IMR-90 (cell line): ENCODE measurements at regions not wholly inside any gene's neighbourhood (a gene's known extent, or its start where the extent isn't known, plus 50 kb on each side); places are given as distances from the start of the nearest gene placed in this dataset.

Source experiments
- ATAC-seq: fragments of 200-7000 bp; cut with Tn5 transposase; 2 replicates; pipeline ENCODE4 v1.9.1; 2020; ENCODE audit warnings: low read depth, mild to moderate bottlenecking, moderate library complexity
- BruUV-seq: library from RNA; stranded (reverse); fragments of 400-500 nt; replicated peaks from 2 replicates; lab custom pipeline; 2021; lab: Mats Ljungman, UMichigan
- CTCF ChIA-PET: fragments of 300-600 bp; formaldehyde crosslinking; extraction: SDS; loops from one replicate; lab custom pipeline; 2021; ENCODE audit warnings: antibody characterized with exemption; lab: Yijun Ruan, JAX
- POLR2A ChIA-PET: fragments of 300-600 bp; sonication (Branson Sonifier 250); formaldehyde crosslinking; loops from one replicate; lab custom pipeline; 2022; ENCODE audit warnings: antibody characterized with exemption; ENCODE audit not compliant: unreplicated experiment; lab: Charles Lee
- DNase-seq: peaks from one replicate; pipeline ENCODE4 v3.0.0; 2013
- H2AFZ ChIP-seq: replicated peaks from 2 replicates; pipeline ENCODE3; 2013; ENCODE audit warnings: low read length, mild to moderate bottlenecking; ENCODE audit not compliant: poor library complexity
- H2AK5ac ChIP-seq: 2 replicates; pipeline ENCODE4 v1.6.1; 2013; ENCODE audit warnings: low read depth, low read length, inconsistent platforms
- H2AK9ac ChIP-seq: replicated peaks from 2 replicates; pipeline ENCODE3; 2013; ENCODE audit warnings: mild to moderate bottlenecking, low read depth, low read length, moderate library complexity; ENCODE audit not compliant: poor library complexity
- H2BK120ac ChIP-seq: 2 replicates; pipeline ENCODE4 v1.6.1; 2013; ENCODE audit warnings: low read depth, low read length, inconsistent platforms
- H2BK15ac ChIP-seq: 3 replicates; pipeline ENCODE4 v1.6.1; 2013; ENCODE audit warnings: low read depth, low read length, inconsistent platforms
- H2BK20ac ChIP-seq: 2 replicates; pipeline ENCODE4 v1.6.1; 2013; ENCODE audit warnings: low read depth, mild to moderate bottlenecking, inconsistent platforms, low read length, moderate library complexity
- H2BK5ac ChIP-seq: 2 replicates; pipeline ENCODE4 v1.6.1; 2013; ENCODE audit warnings: mild to moderate bottlenecking, low read depth, low read length, inconsistent platforms; ENCODE audit not compliant: poor library complexity, severe bottlenecking
- H3K14ac ChIP-seq: replicated peaks from 2 replicates; pipeline ENCODE4 v1.6.1; 2013; ENCODE audit warnings: low read depth, low read length, inconsistent platforms
- H3K18ac ChIP-seq: 2 replicates; pipeline ENCODE4 v1.6.1; 2013; ENCODE audit warnings: low read depth, low read length, control low read depth
- H3K23ac ChIP-seq: 2 replicates; pipeline ENCODE4 v1.6.1; 2013; ENCODE audit warnings: low read depth, low read length, inconsistent platforms
- H3K27ac ChIP-seq: 2 replicates; pipeline ENCODE4 v1.5.1; 2013; ENCODE audit warnings: mild to moderate bottlenecking, control low read depth, low read length; ENCODE audit not compliant: insufficient read depth
- H3K27me3 ChIP-seq: 2 replicates; pipeline ENCODE4 v1.6.1; 2013; ENCODE audit warnings: low read length; ENCODE audit not compliant: control insufficient read depth, insufficient read depth
- H3K36me3 ChIP-seq: 2 replicates; pipeline ENCODE4 v1.6.1; 2013; ENCODE audit warnings: low read length, mixed read lengths; ENCODE audit not compliant: control insufficient read depth, insufficient read depth
- H3K4ac ChIP-seq: 2 replicates; pipeline ENCODE4 v1.6.1; 2013; ENCODE audit warnings: low read depth, low read length, inconsistent platforms
- H3K4me1 ChIP-seq: 2 replicates; pipeline ENCODE4 v1.6.1; 2013; ENCODE audit warnings: low read length, mixed read lengths; ENCODE audit not compliant: control insufficient read depth, insufficient read depth
- H3K4me2 ChIP-seq: 2 replicates; pipeline ENCODE4 v1.6.1; 2013; ENCODE audit warnings: low read depth, mild to moderate bottlenecking, control low read depth, low read length, moderate library complexity
- H3K4me3 ChIP-seq: 2 replicates; pipeline ENCODE4 v1.5.1; 2013; ENCODE audit warnings: low read depth, mild to moderate bottlenecking, control low read depth, low read length, moderate library complexity; ENCODE audit not compliant: insufficient read depth
- H3K56ac ChIP-seq: 2 replicates; pipeline ENCODE4 v1.6.1; 2013; ENCODE audit warnings: low read length, inconsistent platforms; ENCODE audit not compliant: insufficient read depth; ENCODE audit errors: extremely low read depth
- H3K79me1 ChIP-seq, 2 experiments: 2 replicates each; pipeline ENCODE4 v1.6.1; 2013; ENCODE audit warnings: low read length in 2 of 2, inconsistent platforms in 1 of 2, low read depth in 1 of 2
- H3K9ac ChIP-seq: 2 replicates; pipeline ENCODE4 v1.6.1; 2013; ENCODE audit warnings: low read depth, low read length, control low read depth
- H3K9me1 ChIP-seq: 2 replicates; pipeline ENCODE4 v1.6.1; 2013; ENCODE audit warnings: low read length, inconsistent platforms; ENCODE audit not compliant: insufficient read depth
- H3K9me3 ChIP-seq: 2 replicates; pipeline ENCODE4 v1.6.1; 2013; ENCODE audit warnings: low read length; ENCODE audit not compliant: control insufficient read depth, insufficient read depth
- H4K20me1 ChIP-seq: 2 replicates; pipeline ENCODE4 v1.6.1; 2013; ENCODE audit warnings: low read length, inconsistent platforms; ENCODE audit not compliant: insufficient read depth
- H4K5ac ChIP-seq: 2 replicates; pipeline ENCODE4 v1.6.1; 2013; ENCODE audit warnings: mild to moderate bottlenecking, low read depth, low read length, control low read depth
- H4K8ac ChIP-seq, 2 experiments: 2 replicates each; pipeline ENCODE4 v1.6.1; 2013; ENCODE audit warnings: low read depth in 2 of 2, low read length in 2 of 2, control low read depth in 1 of 2, inconsistent platforms in 1 of 2
- H4K91ac ChIP-seq: 2 replicates; pipeline ENCODE4 v1.6.1; 2013; ENCODE audit warnings: low read depth, low read length, inconsistent platforms; ENCODE audit not compliant: insufficient read depth
- BHLHE40 ChIP-seq: fragments of 150-350 bp; IDR thresholded peaks from 2 replicates; pipeline ENCODE4 v1.6.1; 2016; ENCODE audit warnings: mild to moderate bottlenecking, low read depth, low read length
- CHD1 ChIP-seq: IDR thresholded peaks from 2 replicates; pipeline ENCODE4 v1.6.1; 2012; ENCODE audit warnings: low read depth, low read length, improper control_type of control experiment
- MAFK ChIP-seq: IDR thresholded peaks from 2 replicates; pipeline ENCODE4 v1.6.1; 2012; ENCODE audit warnings: low read depth, low read length, improper control_type of control experiment
- MAZ ChIP-seq: IDR thresholded peaks from 2 replicates; pipeline ENCODE4 v1.6.1; 2012; ENCODE audit warnings: low read depth, mild to moderate bottlenecking, low read length, improper control_type of control experiment, moderate library complexity, borderline replicate concordance
- USF2 ChIP-seq: fragments of 150-350 bp; IDR thresholded peaks from 2 replicates; pipeline ENCODE4 v1.6.1; 2017; ENCODE audit warnings: mild to moderate bottlenecking, antibody characterized with exemption, low read length, low read depth
- dilution Hi-C: fragments of 300-500 bp; cut with HindIII; formaldehyde crosslinking; loops from one replicate; pipeline ENCODE4 v1.14.3; 2018; ENCODE audit warnings: low sequenced_read_pairs; ENCODE audit not compliant: unreplicated experiment
- in situ Hi-C: fragments of 300-500 bp; cut with MboI; formaldehyde crosslinking; loops from 3 replicates; pipeline ENCODE4 v1.14.3; 2019; ENCODE audit warnings: low sequenced_read_pairs, inconsistent platforms, mixed read lengths
- intact Hi-C: fragments of 100-400 bp; cut with micrococcal nuclease; formaldehyde crosslinking; loops from 2 replicates; pipeline ENCODE4 v1.10.0; 2022

DNA sequence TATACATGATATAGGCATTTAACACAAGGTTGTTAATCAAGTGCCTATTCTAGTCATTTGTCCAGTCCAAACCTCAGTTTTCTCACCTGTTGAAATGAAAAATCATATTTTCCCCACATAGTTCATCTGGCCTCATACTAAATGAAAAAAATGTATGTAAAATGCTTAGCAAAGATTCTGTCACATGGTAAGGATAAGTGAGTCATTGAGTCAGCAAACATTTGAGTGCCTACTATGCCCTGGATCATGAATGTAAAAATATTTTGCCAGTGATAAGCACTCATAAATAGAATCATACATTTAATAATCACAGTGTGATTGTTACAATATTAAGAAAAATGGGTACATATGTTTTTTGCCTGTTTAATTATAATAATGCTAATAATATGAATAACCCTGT lies 181.2 kb upstream of the PAPPA start:
- no peak overlapping the region for H3K9ac ChIP-seq
- no peak overlapping the region for H3K4ac ChIP-seq
- dilution Hi-C loops = no loop called here
- no peaks in the 10 kb centered on the region for H3K9me1 ChIP-seq
- no peak overlapping the region for H4K8ac ChIP-seq
- H2AK5ac ChIP-seq = no peak overlapping the region
- H2BK20ac ChIP-seq = no peak overlapping the region
- H3K36me3 ChIP-seq = no peaks in the 10 kb centered on the region; the same call in 1 of the 2 replicates
- POLR2A ChIA-PET = no interaction called here
- H3K18ac ChIP-seq = peak overlapping the region; percentile 87
- no TSS peak for BruUV-seq
- peak overlapping the region; percentile 87 for H2BK5ac ChIP-seq
- ATAC-seq (peak; percentile 42; the same call in 1 of the 2 replicates), DNase-seq (peak; percentile 55)
- in situ Hi-C loops = no loop called here
- H3K4me1 ChIP-seq = peaks cover 5% of the 10 kb centered on the region; the same call in 1 of the 2 replicates
- TF ChIP-seq USF2 (peak; percentile 60), BHLHE40 (no peak), CHD1 (no peak), MAFK (peak; percentile 60), MAZ (no peak)
- H3K9me3 ChIP-seq = peaks cover 4% of the 10 kb centered on the region
- H3K4me2 ChIP-seq = no peak overlapping the region
- 0 out of 3 replicates have a peak overlapping the region, but pooled peaks have one; percentile 83 for H2BK15ac ChIP-seq
- no peak overlapping the region for H2AK9ac ChIP-seq
- H3K23ac ChIP-seq = no peak overlapping the region
- H4K91ac ChIP-seq = no peak overlapping the region
- intact Hi-C loops = loop anchor here (1.0 kb wide), 1 partner anchor 48 kb away; no protein-coding TSS in a partner anchor
- no peak overlapping the region for H2AFZ ChIP-seq
- H3K27ac ChIP-seq = no peak overlapping the region; the same call in 1 of the 2 replicates
- H3K79me1 ChIP-seq = no peaks in the 10 kb centered on the region
- 0 out of 2 replicates have a peak overlapping the region, but pooled peaks have one; percentile 80 for H3K14ac ChIP-seq
- H2BK120ac ChIP-seq = peak overlapping the region; percentile 66; the same call in 1 of the 2 replicates
- no peak overlapping the region for H3K4me3 ChIP-seq
- CTCF ChIA-PET = interaction anchor here (1.0 kb wide), 1 partner anchor 29 kb away, joined by 6 read pairs; no protein-coding TSS in a partner anchor
- peak overlapping the region; percentile 25; the same call in 1 of the 2 replicates for H4K5ac ChIP-seq
- no peaks in the 10 kb centered on the region for H3K27me3 ChIP-seq
- no peaks in the 10 kb centered on the region for H4K20me1 ChIP-seq
- H3K56ac ChIP-seq = no peak overlapping the region
